ENCODE measurements at regions not wholly inside any gene's neighbourhood (a gene's known extent, or its start where the extent isn't known, plus 50 kb on each side); places are given as distances from the start of the nearest gene placed in this dataset.

DNA sequence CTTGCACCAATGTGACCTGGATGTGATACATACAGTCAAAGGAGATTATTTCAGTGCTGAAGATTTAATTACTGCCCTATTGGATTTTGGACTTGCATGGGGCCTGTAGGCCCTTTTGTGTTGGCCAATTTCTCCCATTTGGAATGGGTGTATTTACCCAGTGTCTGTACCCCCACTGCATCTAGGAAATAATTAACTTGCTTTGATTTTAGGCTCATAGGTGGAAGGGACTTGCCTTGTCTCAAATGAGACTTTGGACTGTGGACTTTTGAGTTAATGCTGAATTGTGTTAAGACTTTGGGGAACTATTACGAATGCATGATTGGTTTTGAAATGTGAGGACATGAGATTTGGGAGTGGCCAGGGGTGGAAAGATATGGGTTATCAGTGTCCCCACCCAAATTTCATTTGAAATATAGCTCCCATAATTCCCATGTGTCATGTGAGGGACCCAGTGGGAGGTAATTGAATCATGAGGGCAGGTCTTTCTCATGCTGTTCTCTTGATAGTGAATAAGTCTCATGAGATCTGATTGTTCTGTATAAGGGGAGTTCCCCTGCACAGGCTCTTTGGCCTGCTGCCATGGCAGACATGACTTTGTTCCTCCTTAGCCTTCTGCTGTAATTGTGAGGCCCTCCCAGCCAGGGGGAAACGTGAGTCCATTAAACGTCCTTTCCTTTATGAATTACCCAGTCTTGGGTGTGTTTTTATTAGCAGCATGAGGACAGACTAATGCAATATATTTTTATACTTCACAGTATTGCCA, 362.2 kb upstream of the SPANXN4 start:
- Histone ChIP-seq H3K27ac (no peak overlapping the region), H3K4me1 (no peaks in the 10 kb centered on the region), H3K9me3 (no peaks in the 10 kb centered on the region), H3K36me3 (no peaks in the 10 kb centered on the region), H3K27me3 (no peaks in the 10 kb centered on the region), H3K4me3 (no peak overlapping the region)
- ATAC-seq = no peak
- in situ Hi-C loops (cut with MboI; ENCODE audit: low sequenced_read_pairs in 4 of 4) = no loop called here
- TF ChIP-seq, protein P1, sequence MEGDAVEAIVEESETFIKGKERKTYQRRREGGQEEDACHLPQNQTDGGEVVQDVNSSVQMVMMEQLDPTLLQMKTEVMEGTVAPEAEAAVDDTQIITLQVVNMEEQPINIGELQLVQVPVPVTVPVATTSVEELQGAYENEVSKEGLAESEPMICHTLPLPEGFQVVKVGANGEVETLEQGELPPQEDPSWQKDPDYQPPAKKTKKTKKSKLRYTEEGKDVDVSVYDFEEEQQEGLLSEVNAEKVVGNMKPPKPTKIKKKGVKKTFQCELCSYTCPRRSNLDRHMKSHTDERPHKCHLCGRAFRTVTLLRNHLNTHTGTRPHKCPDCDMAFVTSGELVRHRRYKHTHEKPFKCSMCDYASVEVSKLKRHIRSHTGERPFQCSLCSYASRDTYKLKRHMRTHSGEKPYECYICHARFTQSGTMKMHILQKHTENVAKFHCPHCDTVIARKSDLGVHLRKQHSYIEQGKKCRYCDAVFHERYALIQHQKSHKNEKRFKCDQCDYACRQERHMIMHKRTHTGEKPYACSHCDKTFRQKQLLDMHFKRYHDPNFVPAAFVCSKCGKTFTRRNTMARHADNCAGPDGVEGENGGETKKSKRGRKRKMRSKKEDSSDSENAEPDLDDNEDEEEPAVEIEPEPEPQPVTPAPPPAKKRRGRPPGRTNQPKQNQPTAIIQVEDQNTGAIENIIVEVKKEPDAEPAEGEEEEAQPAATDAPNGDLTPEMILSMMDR (IDR thresholded peaks at IDR 0.05 in 4 of 5, conservative IDR thresholded peaks at IDR 0.05 in 1 of 5) = no peak
- TF ChIP-seq POLR2A (IDR thresholded peaks at IDR 0.05) = no peak
- intact Hi-C loops (cut with DNase I; ENCODE audit: low total_unique reads) = no loop called here
- no peak for DNase-seq

DNA sequence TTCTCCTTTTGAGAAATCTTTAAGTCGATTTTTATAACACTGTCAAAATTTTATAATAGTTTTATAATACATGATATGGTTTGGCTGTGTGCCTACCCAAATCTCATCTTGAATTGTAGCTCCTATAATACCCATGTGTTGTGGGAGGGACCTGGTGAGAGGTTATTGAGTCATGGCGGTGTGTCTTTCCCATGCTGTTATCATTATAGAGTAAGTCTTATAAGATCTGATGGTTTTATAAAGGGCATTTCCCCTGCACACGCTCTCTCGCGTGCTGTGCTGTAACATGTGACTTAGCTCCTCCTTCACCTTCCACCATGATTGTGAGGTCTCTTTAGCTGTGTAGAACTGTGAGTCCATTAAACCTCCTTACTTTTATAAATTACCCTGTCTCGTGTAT, 364.0 kb upstream of the SPANXN4 start:
- in situ Hi-C loops (cut with MboI; ENCODE audit: low sequenced_read_pairs in 4 of 4) = no loop called here
- ATAC-seq = no peak
- DNase-seq = no peak
- no peak overlapping the region for H3K27ac ChIP-seq
- H3K9me3 ChIP-seq = no peaks in the 10 kb centered on the region
- H3K4me3 ChIP-seq = no peak overlapping the region
- H3K4me1 ChIP-seq = no peaks in the 10 kb centered on the region
- intact Hi-C loops (cut with DNase I; ENCODE audit: low total_unique reads) = no loop called here
- H3K27me3 ChIP-seq = no peaks in the 10 kb centered on the region
- no peak for TF ChIP-seq POLR2A (IDR thresholded peaks at IDR 0.05)
- TF ChIP-seq, protein P1 (IDR thresholded peaks at IDR 0.05 in 4 of 5, conservative IDR thresholded peaks at IDR 0.05 in 1 of 5) = no peak
- H3K36me3 ChIP-seq = no peaks in the 10 kb centered on the region

DNA sequence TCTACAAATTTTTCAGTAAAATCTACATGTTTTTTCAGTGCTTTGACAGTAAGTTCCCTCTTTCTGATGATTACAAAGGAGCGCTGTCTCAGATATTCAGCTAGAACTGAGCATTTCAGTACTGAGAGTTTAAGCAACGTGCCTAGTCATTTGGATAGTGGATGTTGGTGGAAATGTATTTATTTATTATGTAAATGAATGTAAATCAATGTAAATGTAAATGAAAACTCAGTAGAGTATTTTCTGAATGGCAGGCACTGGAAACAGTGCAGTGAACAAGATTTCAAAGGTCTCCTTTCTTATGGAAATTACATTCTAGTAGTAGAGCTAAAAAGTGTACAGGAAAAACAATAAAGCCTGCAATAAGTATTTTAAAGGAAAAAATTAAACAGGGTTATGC, 370.2 kb upstream of the SPANXN4 start:
- TF ChIP-seq POLR2A (IDR thresholded peaks at IDR 0.05) = no peak
- TF ChIP-seq, protein P1 (IDR thresholded peaks at IDR 0.05 in 4 of 5, conservative IDR thresholded peaks at IDR 0.05 in 1 of 5) = no peak
- in situ Hi-C loops (cut with MboI; ENCODE audit: low sequenced_read_pairs in 4 of 4) = no loop called here

DNA sequence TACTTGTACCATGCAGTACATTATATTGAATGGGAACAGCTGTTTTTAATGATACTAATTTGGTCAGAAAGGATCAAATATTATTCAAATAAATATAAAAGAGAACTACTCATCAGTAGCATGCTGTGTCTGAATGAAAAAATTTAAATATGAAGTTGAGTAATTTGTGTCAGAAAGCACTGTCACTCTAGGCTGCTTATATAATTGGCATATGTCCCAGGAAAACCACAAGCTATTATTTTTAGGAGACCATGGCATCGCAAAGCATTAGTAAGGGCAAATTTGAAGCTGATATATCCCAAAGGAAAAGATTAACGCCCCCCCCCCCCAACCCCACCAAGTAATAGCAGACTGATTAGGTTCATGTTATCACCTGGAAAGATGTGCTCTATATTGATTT, 388.5 kb upstream of the SPANXN4 start:
- in situ Hi-C loops (cut with MboI; ENCODE audit: low sequenced_read_pairs in 4 of 4) = no loop called here
- H3K4me1 ChIP-seq = no peaks in the 10 kb centered on the region
- ATAC-seq (no peak), DNase-seq (no peak)
- no peak overlapping the region for H3K4me3 ChIP-seq
- H3K9me3 ChIP-seq = no peaks in the 10 kb centered on the region
- no peaks in the 10 kb centered on the region for H3K36me3 ChIP-seq
- intact Hi-C loops (cut with DNase I; ENCODE audit: low total_unique reads) = no loop called here
- H3K27ac ChIP-seq = no peak overlapping the region
- TF ChIP-seq POLR2A (IDR thresholded peaks at IDR 0.05) = no peak
- TF ChIP-seq, protein P1 (IDR thresholded peaks at IDR 0.05 in 4 of 5, conservative IDR thresholded peaks at IDR 0.05 in 1 of 5) = no peak
- no peaks in the 10 kb centered on the region for H3K27me3 ChIP-seq

More for the DNA sequence above, 370.2 kb upstream of the SPANXN4 start:
- H3K27me3 ChIP-seq = no peaks in the 10 kb centered on the region
- ATAC-seq = no peak
- H3K4me1 ChIP-seq = no peaks in the 10 kb centered on the region
- H3K4me3 ChIP-seq = no peak overlapping the region
- DNase-seq = no peak
- no peak overlapping the region for H3K27ac ChIP-seq
- no peaks in the 10 kb centered on the region for H3K9me3 ChIP-seq
- H3K36me3 ChIP-seq = no peaks in the 10 kb centered on the region
- intact Hi-C loops (cut with DNase I; ENCODE audit: low total_unique reads) = no loop called here

DNA sequence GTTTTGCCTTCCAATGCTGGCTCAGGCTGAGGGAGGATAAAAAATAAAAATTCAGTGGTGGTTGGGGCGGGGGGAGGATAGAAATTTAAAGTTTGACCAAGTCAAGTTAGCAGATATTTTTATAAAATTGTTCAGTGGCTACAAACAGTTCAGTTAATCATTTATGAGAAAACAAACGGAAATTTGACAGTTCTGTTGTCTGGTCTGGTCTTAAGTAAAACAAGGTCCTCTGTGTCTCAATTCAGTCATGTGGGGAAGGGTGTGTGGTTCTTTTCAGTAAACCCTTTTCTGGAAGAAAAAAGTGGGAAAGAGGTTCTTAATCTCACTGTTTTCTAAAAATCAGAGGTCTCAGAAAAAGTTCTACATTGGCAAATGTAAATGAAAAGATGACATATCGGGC, 409.1 kb upstream of the SPANXN4 start:
- ATAC-seq (no peak), DNase-seq (no peak)
- Histone ChIP-seq H3K27ac (no peak overlapping the region), H3K36me3 (no peaks in the 10 kb centered on the region), H3K4me3 (no peak overlapping the region), H3K27me3 (no peaks in the 10 kb centered on the region), H3K9me3 (no peaks in the 10 kb centered on the region), H3K4me1 (no peaks in the 10 kb centered on the region)
- in situ Hi-C loops (cut with MboI; ENCODE audit: low sequenced_read_pairs in 4 of 4) = no loop called here
- TF ChIP-seq POLR2A (IDR thresholded peaks at IDR 0.05) = no peak
- TF ChIP-seq, protein P1 (IDR thresholded peaks at IDR 0.05 in 4 of 5, conservative IDR thresholded peaks at IDR 0.05 in 1 of 5) = no peak
- intact Hi-C loops (cut with DNase I; ENCODE audit: low total_unique reads) = no loop called here

Measured in gastrocnemius medialis (tissue), 4 donors.